ENCODE measurements at regions not wholly inside any gene's neighbourhood (a gene's known extent, or its start where the extent isn't known, plus 50 kb on each side); places are given as distances from the start of the nearest gene placed in this dataset.

DNA sequence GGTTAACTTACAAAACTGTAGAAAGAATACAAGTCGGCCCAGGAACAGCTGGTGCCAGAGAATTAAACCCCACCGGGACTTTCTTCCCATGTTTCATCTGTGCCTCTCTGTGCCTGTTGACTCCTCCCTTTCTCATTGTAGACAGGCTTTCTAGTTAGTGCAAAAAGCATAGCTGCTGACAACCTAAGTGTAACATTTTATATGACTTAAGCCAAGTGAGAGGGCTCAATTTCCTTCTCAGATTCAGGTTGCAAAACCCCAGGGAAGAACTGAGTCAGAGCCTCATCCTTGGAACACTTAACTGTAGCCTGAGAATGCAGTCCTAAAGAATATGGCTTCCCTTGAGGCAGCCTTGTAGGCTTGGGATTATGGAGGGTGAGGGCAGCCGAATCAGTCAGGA is 302.5 kb upstream of the AZI2 start:
- no peak for DNase-seq
- Histone ChIP-seq H3K4me3 (no peak overlapping the region), H3K36me3 (no peaks in the 10 kb centered on the region), H3K27me3 (no peaks in the 10 kb centered on the region), H3K9me3 (no peaks in the 10 kb centered on the region), H3K27ac (no peak overlapping the region), H3K4me1 (no peaks in the 10 kb centered on the region)
- no peak for TF ChIP-seq EP300 (IDR thresholded peaks at IDR 0.05)
- TF ChIP-seq, protein P1, sequence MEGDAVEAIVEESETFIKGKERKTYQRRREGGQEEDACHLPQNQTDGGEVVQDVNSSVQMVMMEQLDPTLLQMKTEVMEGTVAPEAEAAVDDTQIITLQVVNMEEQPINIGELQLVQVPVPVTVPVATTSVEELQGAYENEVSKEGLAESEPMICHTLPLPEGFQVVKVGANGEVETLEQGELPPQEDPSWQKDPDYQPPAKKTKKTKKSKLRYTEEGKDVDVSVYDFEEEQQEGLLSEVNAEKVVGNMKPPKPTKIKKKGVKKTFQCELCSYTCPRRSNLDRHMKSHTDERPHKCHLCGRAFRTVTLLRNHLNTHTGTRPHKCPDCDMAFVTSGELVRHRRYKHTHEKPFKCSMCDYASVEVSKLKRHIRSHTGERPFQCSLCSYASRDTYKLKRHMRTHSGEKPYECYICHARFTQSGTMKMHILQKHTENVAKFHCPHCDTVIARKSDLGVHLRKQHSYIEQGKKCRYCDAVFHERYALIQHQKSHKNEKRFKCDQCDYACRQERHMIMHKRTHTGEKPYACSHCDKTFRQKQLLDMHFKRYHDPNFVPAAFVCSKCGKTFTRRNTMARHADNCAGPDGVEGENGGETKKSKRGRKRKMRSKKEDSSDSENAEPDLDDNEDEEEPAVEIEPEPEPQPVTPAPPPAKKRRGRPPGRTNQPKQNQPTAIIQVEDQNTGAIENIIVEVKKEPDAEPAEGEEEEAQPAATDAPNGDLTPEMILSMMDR (IDR thresholded peaks at IDR 0.05): no peak
- TF ChIP-seq POLR2A (IDR thresholded peaks at IDR 0.05): no peak
- TF ChIP-seq POLR2AphosphoS5 (IDR thresholded peaks at IDR 0.05): no peak
- 86 to 90% methylated on average over 3 of the region's 3 CpGs for WGBS, 2 donors
- ATAC-seq (ENCODE audit: low FRiP score in 2 of 2): no peak

DNA sequence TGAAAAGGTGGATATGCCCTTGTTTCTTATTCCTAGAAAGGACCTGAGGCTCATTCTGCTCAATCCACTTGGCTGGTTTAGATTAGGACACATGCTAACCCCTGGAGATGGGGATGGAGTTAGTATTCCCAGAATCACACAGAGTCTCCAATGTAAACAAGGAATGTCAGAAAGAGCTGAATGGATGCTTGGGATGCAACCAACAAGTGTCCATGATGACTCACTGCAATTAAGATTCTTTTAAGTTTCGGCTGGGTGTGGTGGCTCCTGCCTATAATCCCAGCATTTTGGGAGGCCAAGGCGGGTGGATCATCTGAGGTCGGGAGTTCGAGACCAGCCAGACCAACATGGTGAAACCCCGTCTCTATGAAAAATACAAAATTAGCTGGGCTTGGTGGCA is 315.5 kb upstream of the AZI2 start:
- H3K36me3 ChIP-seq: no peaks in the 10 kb centered on the region
- DNase-seq (no peak), ATAC-seq (ENCODE audit: low FRiP score in 2 of 2) (no peak)
- no peak overlapping the region for H3K27ac ChIP-seq
- TF ChIP-seq POLR2A (IDR thresholded peaks at IDR 0.05) (no peak), EP300 (IDR thresholded peaks at IDR 0.05) (no peak), POLR2AphosphoS5 (IDR thresholded peaks at IDR 0.05) (no peak)
- TF ChIP-seq, protein P1 (IDR thresholded peaks at IDR 0.05): no peak
- no peak overlapping the region for H3K4me3 ChIP-seq
- no peaks in the 10 kb centered on the region for H3K9me3 ChIP-seq
- peaks cover 3 to 8% (median 5%) of the 10 kb centered on the region in 4 donors for H3K4me1 ChIP-seq
- 88 to 90% methylated on average over 5 of the region's 5 CpGs for WGBS, 2 donors
- H3K27me3 ChIP-seq: no peaks in the 10 kb centered on the region

DNA sequence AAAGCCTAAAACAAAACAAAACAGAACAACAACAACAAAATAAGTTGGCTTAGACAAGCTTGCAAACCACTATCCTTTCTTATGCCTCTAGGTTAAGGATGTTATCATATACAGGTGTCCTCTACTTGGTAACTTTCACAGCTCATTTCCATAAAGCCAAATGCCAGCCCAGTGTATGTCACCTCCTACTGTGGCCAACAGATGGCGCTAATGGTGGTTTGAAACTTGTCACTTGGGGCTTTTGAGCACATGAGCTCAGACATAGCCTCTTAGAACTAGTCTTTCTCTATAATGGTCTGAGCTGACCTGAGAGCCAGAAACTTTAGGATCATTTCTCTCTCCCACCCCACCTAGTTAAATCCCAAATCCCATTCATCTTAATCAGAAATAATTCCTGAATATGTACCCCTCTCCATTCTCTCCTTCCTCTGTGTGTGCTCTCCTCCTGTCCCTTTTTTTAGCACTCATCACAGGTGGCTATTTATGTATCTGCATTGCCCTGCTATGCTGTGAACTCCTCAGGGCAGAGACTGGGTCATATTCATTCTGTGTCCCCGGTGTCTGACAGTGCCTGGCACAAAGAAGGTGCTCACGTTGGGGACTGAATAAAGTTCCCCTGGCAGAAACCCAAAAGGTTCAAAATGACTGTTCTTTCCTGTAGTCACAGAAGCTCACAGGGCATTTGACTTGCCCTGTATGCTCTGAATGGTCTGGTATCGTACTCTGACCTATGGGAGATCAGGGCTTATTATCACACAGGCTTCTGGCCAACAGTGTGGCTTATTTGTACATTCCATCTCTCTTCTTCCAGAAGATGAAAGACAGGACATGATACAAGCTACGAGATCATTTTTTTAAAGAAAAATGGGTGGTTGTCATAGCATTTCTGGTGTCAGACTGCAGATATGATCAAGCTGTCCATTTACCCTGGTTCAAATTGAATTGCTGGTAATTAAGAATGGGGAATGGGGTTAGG is 319.3 kb upstream of the AZI2 start:
- H3K27me3 ChIP-seq: no peaks in the 10 kb centered on the region
- 35 to 46% methylated on average over 5 of the region's 5 CpGs for WGBS, 2 donors
- H3K36me3 ChIP-seq: no peaks in the 10 kb centered on the region
- no peak overlapping the region for H3K4me3 ChIP-seq
- DNase-seq (peak in 1 of 2 donors; percentile 73), ATAC-seq (ENCODE audit: low FRiP score in 2 of 2) (peak; percentile 85 to 86)
- no peak overlapping the region for H3K27ac ChIP-seq
- H3K9me3 ChIP-seq: no peaks in the 10 kb centered on the region
- no peak for TF ChIP-seq EP300 (IDR thresholded peaks at IDR 0.05)
- TF ChIP-seq, protein P1 (IDR thresholded peaks at IDR 0.05): peak; percentile 57 to 86 (median 72)
- H3K4me1 ChIP-seq: peaks cover 3 to 8% (median 5%) of the 10 kb centered on the region in 4 donors

DNA sequence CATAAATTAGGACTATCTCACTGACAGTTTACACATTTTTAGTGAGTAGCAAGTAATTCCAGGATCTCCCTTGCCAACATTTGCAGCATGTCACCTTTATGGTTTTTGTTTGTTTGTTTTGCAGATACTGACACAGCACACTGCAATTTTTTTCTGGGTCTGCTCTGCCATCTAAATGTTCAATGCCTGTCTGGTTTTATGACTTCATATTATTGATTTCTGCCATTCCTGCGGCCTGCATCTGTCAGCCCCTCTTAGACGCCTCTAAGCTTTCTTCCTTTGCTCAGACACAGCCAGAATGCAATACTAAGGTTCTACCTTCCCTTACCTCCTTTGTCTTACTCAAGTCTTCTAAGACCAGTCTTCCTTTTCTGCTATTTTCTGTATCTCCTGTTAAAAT is 321.2 kb upstream of the AZI2 start:
- DNase-seq (no peak), ATAC-seq (ENCODE audit: low FRiP score in 2 of 2) (no peak)
- peaks cover 3 to 8% (median 5%) of the 10 kb centered on the region in 4 donors for H3K4me1 ChIP-seq
- H3K27me3 ChIP-seq: no peaks in the 10 kb centered on the region
- H3K36me3 ChIP-seq: no peaks in the 10 kb centered on the region
- no peaks in the 10 kb centered on the region for H3K9me3 ChIP-seq
- TF ChIP-seq, protein P1 (IDR thresholded peaks at IDR 0.05): no peak
- TF ChIP-seq EP300 (IDR thresholded peaks at IDR 0.05) (no peak), POLR2AphosphoS5 (IDR thresholded peaks at IDR 0.05) (no peak), POLR2A (IDR thresholded peaks at IDR 0.05) (no peak)
- 83 to 99% methylated on average over 2 of the region's 2 CpGs for WGBS, 2 donors
- H3K4me3 ChIP-seq: no peak overlapping the region
- H3K27ac ChIP-seq: no peak overlapping the region

All from upper lobe of left lung (tissue), 6 donors.